GM23338 (cell line): ENCODE measurements at regions not wholly inside any gene's neighbourhood (a gene's known extent, or its start where the extent isn't known, plus 50 kb on each side); places are given as distances from the start of the nearest gene placed in this dataset.

Source experiments
- ATAC-seq: fragments of 200-7000 bp; cut with Tn5 transposase; 3 replicates; pipeline ENCODE4 v1.9.1; 2020
- DNase-seq: peaks from one replicate; pipeline ENCODE4 v3.0.0-alpha.2; 2015; ENCODE audit warnings: low spot score
- H2AFZ ChIP-seq: fragments of 200-600 bp; sonication (generic); 2 replicates; pipeline ENCODE4 v1.8.0; 2016; ENCODE audit warnings: antibody characterized with exemption, mild to moderate bottlenecking, moderate library complexity
- H3F3A ChIP-seq: fragments of 200-600 bp; sonication (generic); replicated peaks from 2 replicates; pipeline ENCODE4 v1.8.0; 2017; ENCODE audit warnings: antibody characterized with exemption, mixed run types, low read depth
- H3K27ac ChIP-seq: fragments of 200-600 bp; sonication (generic); 2 replicates; pipeline ENCODE4 v1.6.1; 2016; ENCODE audit warnings: low read depth
- H3K27me3 ChIP-seq: fragments of 200-600 bp; sonication (generic); 2 replicates; pipeline ENCODE4 v1.8.0; 2016; ENCODE audit warnings: mild to moderate bottlenecking, mixed run types, moderate library complexity; ENCODE audit not compliant: insufficient read depth
- H3K36me3 ChIP-seq: fragments of 200-600 bp; sonication (generic); 2 replicates; pipeline ENCODE4 v1.8.0; 2016; ENCODE audit warnings: mild to moderate bottlenecking; ENCODE audit not compliant: insufficient read depth
- H3K4me1 ChIP-seq: fragments of 200-600 bp; sonication (generic); 2 replicates; pipeline ENCODE4 v1.8.0; 2016; ENCODE audit warnings: mild to moderate bottlenecking, moderate library complexity; ENCODE audit not compliant: insufficient read depth
- H3K4me2 ChIP-seq: fragments of 200-600 bp; sonication (generic); 2 replicates; pipeline ENCODE4 v1.7.1; 2017; ENCODE audit warnings: mixed run types
- H3K4me3 ChIP-seq: fragments of 200-600 bp; sonication (generic); 2 replicates; pipeline ENCODE4 v1.6.1; 2016; ENCODE audit warnings: mixed run types
- H3K79me2 ChIP-seq: fragments of 200-600 bp; sonication (generic); replicated peaks from 2 replicates; pipeline ENCODE4 v1.8.0; 2017; ENCODE audit warnings: mild to moderate bottlenecking; ENCODE audit not compliant: insufficient read depth
- H3K9me2 ChIP-seq: fragments of 200-600 bp; sonication (generic); 2 replicates; pipeline ENCODE4 v1.8.0; 2017; ENCODE audit not compliant: insufficient read depth
- H4K20me1 ChIP-seq: fragments of 200-600 bp; sonication (generic); replicated peaks from 2 replicates; pipeline ENCODE4 v1.8.0; 2017; ENCODE audit warnings: mild to moderate bottlenecking; ENCODE audit not compliant: insufficient read depth
- H3K27ac Mint-ChIP-seq: 2 replicates; pipeline ENCODE4 v1.8.0; 2020; ENCODE audit warnings: inconsistent platforms, mild to moderate bottlenecking, moderate library complexity, mixed read lengths
- H3K27me3 Mint-ChIP-seq: 3 replicates; pipeline ENCODE4 v1.8.0; 2022; ENCODE audit warnings: low read depth, mild to moderate bottlenecking, moderate library complexity, mixed read lengths, inconsistent platforms; ENCODE audit not compliant: insufficient read depth, poor library complexity
- H3K36me3 Mint-ChIP-seq: 3 replicates; pipeline ENCODE4 v1.8.0; 2021; ENCODE audit warnings: low read depth, mild to moderate bottlenecking, inconsistent platforms, moderate library complexity, mixed read lengths
- H3K4me1 Mint-ChIP-seq: 3 replicates; pipeline ENCODE4 v1.8.0; 2020; ENCODE audit warnings: mild to moderate bottlenecking, inconsistent platforms, mixed read lengths
- H3K4me3 Mint-ChIP-seq: 3 replicates; pipeline ENCODE4 v1.8.0; 2021; ENCODE audit warnings: moderate library complexity, mild to moderate bottlenecking, inconsistent platforms, mixed read lengths
- H3K9me3 Mint-ChIP-seq: 3 replicates; pipeline ENCODE4 v1.8.0; 2020; ENCODE audit warnings: moderate library complexity, mild to moderate bottlenecking, inconsistent platforms, mixed read lengths
- CREB1 ChIP-seq: fragments of 250-450 bp; sonication (Bioruptor Pico); IDR thresholded peaks from 2 replicates; pipeline ENCODE4 v1.5.0; 2020; ENCODE audit warnings: low read depth, mild to moderate bottlenecking, moderate library complexity
- ETS1 ChIP-seq: IDR thresholded peaks from 2 replicates; pipeline ENCODE4 v1.6.1; 2016; ENCODE audit warnings: antibody characterized with exemption
- EZH2 ChIP-seq: fragments of 200-600 bp; sonication (generic); IDR thresholded peaks from one replicate; pipeline ENCODE4 v1.8.0; 2017; ENCODE audit warnings: antibody characterized with exemption, mild to moderate bottlenecking, low read depth; ENCODE audit not compliant: unreplicated experiment
- EZH2phosphoT487 ChIP-seq: fragments of 200-600 bp; sonication (generic); IDR thresholded peaks from one replicate; pipeline ENCODE4 v1.8.1; 2018; ENCODE audit warnings: antibody characterized with exemption; ENCODE audit not compliant: unreplicated experiment
- JUNB ChIP-seq: IDR thresholded peaks from one replicate; pipeline ENCODE4 v1.6.1; 2016; ENCODE audit warnings: antibody characterized with exemption; ENCODE audit not compliant: unreplicated experiment
- NANOG ChIP-seq: IDR thresholded peaks from 2 replicates; pipeline ENCODE4 v1.6.1; 2016; ENCODE audit warnings: antibody characterized with exemption, borderline replicate concordance
- POLR2AphosphoS5 ChIP-seq: IDR thresholded peaks from 2 replicates; pipeline ENCODE4 v1.6.1; 2016; ENCODE audit warnings: antibody characterized with exemption, low read depth
- STAT1 ChIP-seq: IDR thresholded peaks from one replicate; pipeline ENCODE4 v1.6.1; 2016; ENCODE audit warnings: antibody characterized with exemption; ENCODE audit not compliant: unreplicated experiment
- ZNF114 ChIP-seq: fragments of 250-450 bp; sonication (Bioruptor Pico); IDR thresholded peaks from 2 replicates; pipeline ENCODE4 v1.5.0; 2020; ENCODE audit warnings: mild to moderate bottlenecking, moderate library complexity
- ZNF331 ChIP-seq: fragments of 250-450 bp; sonication (Bioruptor Pico); IDR thresholded peaks from 2 replicates; pipeline ENCODE4 v1.5.0; 2020; ENCODE audit warnings: low read depth, mild to moderate bottlenecking, moderate library complexity
- TF ChIP-seq, protein P1 (sequence below): fragments of 250-450 bp; sonication (Bioruptor Pico); IDR thresholded peaks from 2 replicates; pipeline ENCODE4 v1.5.0; 2020; ENCODE audit warnings: mild to moderate bottlenecking, moderate library complexity
- TF ChIP-seq, protein P2 (sequence below): IDR thresholded peaks from one replicate; pipeline ENCODE4 v1.6.1; 2018; ENCODE audit warnings: antibody characterized with exemption; ENCODE audit not compliant: unreplicated experiment
- TF ChIP-seq, protein P3 (sequence below), 2 experiments: fragments of 200-600 bp in 1 of 2; sonication (generic) in 1 of 2; conservative IDR thresholded peaks; 2 replicates each; pipeline versions ENCODE4 v1.5.1 to v1.6.1; 2016 to 2017; ENCODE audit warnings: antibody characterized with exemption in 2 of 2, low read depth in 2 of 2, mild to moderate bottlenecking in 2 of 2, moderate library complexity in 1 of 2

DNA sequence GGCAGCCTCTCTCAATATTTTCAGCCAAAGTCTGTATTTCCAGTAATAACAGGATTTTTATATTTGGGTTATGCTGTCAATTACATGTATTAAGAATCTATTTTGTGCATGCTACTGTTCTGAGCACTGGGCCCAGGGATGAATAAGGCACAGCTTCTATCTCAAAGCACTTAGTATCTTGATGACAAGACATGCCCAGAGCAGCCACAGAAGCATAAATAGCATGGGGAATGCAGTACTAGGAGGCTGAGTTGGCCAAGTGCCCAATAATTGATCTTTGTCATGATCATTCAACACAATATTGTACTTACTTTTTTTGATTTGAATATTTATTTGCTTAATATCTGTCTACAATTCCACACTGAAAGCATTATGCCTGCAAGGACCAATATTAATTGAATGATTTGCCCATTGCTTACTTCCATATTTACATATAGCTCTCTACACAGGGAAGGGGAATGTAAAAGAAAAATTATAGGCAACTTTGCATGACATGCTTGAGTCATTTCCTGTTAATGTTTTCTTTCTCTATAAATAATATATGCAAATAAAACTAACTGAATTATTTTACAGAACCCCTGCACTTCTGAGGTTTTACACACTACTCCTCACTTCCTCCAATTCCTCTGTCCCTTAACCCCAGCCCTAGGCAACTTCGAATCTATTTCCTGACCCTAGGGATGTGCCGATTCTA, 298.9 kb upstream of the BMP2 start:
- Mint-ChIP-seq H3K36me3 (no peaks in the 10 kb centered on the region), H3K4me1 (no peaks in the 10 kb centered on the region), H3K27me3 (no peaks in the 10 kb centered on the region), H3K27ac (no peak overlapping the region), H3K9me3 (no peaks in the 10 kb centered on the region), H3K4me3 (no peak overlapping the region)
- no peak overlapping the region for H2AFZ ChIP-seq
- ATAC-seq (no peak), DNase-seq (no peak)
- no peak overlapping the region for H3K4me3 ChIP-seq
- no peaks in the 10 kb centered on the region for H3F3A ChIP-seq
- TF ChIP-seq, protein P1, sequence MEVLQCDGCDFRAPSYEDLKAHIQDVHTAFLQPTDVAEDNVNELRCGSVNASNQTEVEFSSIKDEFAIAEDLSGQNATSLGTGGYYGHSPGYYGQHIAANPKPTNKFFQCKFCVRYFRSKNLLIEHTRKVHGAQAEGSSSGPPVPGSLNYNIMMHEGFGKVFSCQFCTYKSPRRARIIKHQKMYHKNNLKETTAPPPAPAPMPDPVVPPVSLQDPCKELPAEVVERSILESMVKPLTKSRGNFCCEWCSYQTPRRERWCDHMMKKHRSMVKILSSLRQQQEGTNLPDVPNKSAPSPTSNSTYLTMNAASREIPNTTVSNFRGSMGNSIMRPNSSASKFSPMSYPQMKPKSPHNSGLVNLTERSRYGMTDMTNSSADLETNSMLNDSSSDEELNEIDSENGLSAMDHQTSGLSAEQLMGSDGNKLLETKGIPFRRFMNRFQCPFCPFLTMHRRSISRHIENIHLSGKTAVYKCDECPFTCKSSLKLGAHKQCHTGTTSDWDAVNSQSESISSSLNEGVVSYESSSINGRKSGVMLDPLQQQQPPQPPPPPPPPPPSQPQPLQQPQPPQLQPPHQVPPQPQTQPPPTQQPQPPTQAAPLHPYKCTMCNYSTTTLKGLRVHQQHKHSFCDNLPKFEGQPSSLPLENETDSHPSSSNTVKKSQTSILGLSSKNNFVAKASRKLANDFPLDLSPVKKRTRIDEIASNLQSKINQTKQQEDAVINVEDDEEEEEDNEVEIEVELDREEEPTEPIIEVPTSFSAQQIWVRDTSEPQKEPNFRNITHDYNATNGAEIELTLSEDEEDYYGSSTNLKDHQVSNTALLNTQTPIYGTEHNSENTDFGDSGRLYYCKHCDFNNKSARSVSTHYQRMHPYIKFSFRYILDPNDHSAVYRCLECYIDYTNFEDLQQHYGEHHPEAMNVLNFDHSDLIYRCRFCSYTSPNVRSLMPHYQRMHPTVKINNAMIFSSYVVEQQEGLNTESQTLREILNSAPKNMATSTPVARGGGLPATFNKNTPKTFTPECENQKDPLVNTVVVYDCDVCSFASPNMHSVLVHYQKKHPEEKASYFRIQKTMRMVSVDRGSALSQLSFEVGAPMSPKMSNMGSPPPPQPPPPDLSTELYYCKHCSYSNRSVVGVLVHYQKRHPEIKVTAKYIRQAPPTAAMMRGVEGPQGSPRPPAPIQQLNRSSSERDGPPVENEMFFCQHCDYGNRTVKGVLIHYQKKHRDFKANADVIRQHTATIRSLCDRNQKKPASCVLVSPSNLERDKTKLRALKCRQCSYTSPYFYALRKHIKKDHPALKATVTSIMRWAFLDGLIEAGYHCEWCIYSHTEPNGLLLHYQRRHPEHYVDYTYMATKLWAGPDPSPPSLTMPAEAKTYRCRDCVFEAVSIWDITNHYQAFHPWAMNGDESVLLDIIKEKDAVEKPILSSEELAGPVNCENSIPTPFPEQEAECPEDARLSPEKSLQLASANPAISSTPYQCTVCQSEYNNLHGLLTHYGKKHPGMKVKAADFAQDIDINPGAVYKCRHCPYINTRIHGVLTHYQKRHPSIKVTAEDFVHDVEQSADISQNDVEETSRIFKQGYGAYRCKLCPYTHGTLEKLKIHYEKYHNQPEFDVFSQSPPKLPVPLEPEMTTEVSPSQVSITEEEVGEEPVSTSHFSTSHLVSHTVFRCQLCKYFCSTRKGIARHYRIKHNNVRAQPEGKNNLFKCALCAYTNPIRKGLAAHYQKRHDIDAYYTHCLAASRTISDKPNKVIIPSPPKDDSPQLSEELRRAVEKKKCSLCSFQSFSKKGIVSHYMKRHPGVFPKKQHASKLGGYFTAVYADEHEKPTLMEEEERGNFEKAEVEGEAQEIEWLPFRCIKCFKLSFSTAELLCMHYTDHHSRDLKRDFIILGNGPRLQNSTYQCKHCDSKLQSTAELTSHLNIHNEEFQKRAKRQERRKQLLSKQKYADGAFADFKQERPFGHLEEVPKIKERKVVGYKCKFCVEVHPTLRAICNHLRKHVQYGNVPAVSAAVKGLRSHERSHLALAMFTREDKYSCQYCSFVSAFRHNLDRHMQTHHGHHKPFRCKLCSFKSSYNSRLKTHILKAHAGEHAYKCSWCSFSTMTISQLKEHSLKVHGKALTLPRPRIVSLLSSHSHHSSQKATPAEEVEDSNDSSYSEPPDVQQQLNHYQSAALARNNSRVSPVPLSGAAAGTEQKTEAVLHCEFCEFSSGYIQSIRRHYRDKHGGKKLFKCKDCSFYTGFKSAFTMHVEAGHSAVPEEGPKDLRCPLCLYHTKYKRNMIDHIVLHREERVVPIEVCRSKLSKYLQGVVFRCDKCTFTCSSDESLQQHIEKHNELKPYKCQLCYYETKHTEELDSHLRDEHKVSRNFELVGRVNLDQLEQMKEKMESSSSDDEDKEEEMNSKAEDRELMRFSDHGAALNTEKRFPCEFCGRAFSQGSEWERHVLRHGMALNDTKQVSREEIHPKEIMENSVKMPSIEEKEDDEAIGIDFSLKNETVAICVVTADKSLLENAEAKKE (CRISPR knock-in tag): no peak
- no peak for TF ChIP-seq POLR2AphosphoS5
- TF ChIP-seq JUNB: no peak
- TF ChIP-seq ZNF114 (CRISPR knock-in tag): no peak
- no peak for TF ChIP-seq EZH2
- no peak for TF ChIP-seq EZH2phosphoT487
- TF ChIP-seq, protein P2, sequence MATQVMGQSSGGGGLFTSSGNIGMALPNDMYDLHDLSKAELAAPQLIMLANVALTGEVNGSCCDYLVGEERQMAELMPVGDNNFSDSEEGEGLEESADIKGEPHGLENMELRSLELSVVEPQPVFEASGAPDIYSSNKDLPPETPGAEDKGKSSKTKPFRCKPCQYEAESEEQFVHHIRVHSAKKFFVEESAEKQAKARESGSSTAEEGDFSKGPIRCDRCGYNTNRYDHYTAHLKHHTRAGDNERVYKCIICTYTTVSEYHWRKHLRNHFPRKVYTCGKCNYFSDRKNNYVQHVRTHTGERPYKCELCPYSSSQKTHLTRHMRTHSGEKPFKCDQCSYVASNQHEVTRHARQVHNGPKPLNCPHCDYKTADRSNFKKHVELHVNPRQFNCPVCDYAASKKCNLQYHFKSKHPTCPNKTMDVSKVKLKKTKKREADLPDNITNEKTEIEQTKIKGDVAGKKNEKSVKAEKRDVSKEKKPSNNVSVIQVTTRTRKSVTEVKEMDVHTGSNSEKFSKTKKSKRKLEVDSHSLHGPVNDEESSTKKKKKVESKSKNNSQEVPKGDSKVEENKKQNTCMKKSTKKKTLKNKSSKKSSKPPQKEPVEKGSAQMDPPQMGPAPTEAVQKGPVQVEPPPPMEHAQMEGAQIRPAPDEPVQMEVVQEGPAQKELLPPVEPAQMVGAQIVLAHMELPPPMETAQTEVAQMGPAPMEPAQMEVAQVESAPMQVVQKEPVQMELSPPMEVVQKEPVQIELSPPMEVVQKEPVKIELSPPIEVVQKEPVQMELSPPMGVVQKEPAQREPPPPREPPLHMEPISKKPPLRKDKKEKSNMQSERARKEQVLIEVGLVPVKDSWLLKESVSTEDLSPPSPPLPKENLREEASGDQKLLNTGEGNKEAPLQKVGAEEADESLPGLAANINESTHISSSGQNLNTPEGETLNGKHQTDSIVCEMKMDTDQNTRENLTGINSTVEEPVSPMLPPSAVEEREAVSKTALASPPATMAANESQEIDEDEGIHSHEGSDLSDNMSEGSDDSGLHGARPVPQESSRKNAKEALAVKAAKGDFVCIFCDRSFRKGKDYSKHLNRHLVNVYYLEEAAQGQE: no peak
- no peak for TF ChIP-seq ZNF331
- no peak for TF ChIP-seq ETS1
- TF ChIP-seq STAT1: no peak
- no peak for TF ChIP-seq CREB1 (CRISPR knock-in tag)
- no peak for TF ChIP-seq NANOG
- TF ChIP-seq, protein P3, sequence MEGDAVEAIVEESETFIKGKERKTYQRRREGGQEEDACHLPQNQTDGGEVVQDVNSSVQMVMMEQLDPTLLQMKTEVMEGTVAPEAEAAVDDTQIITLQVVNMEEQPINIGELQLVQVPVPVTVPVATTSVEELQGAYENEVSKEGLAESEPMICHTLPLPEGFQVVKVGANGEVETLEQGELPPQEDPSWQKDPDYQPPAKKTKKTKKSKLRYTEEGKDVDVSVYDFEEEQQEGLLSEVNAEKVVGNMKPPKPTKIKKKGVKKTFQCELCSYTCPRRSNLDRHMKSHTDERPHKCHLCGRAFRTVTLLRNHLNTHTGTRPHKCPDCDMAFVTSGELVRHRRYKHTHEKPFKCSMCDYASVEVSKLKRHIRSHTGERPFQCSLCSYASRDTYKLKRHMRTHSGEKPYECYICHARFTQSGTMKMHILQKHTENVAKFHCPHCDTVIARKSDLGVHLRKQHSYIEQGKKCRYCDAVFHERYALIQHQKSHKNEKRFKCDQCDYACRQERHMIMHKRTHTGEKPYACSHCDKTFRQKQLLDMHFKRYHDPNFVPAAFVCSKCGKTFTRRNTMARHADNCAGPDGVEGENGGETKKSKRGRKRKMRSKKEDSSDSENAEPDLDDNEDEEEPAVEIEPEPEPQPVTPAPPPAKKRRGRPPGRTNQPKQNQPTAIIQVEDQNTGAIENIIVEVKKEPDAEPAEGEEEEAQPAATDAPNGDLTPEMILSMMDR (conservative IDR thresholded peaks at IDR 0.05; ENCODE audit: low read depth in 2 of 2): no peak
- H3K27me3 ChIP-seq: no peaks in the 10 kb centered on the region
- no peaks in the 10 kb centered on the region for H3K9me2 ChIP-seq
- no peaks in the 10 kb centered on the region for H3K4me1 ChIP-seq
- H4K20me1 ChIP-seq: no peaks in the 10 kb centered on the region
- no peaks in the 10 kb centered on the region for H3K36me3 ChIP-seq
- H3K79me2 ChIP-seq: no peaks in the 10 kb centered on the region
- H3K4me2 ChIP-seq: no peak overlapping the region
- H3K27ac ChIP-seq: no peak overlapping the region
